CD4-positive, alpha-beta T cell treated with Interleukin-17A for 4 hours (primary cell): ENCODE measurements at regions not wholly inside any gene's neighbourhood (a gene's known extent, or its start where the extent isn't known, plus 50 kb on each side); places are given as distances from the start of the nearest gene placed in this dataset.

Source experiments
- DNase-seq: peaks from one replicate; pipeline ENCODE4 v3.0.0-alpha.2; 2020; ENCODE audit warnings: mixed read lengths

GRCh38 chr9:84460695-84461094 lies 120.1 kb upstream of the SLC28A3 start:
- no peak for DNase-seq

GRCh38 chr9:84463272-84463671 lies 122.7 kb upstream of the SLC28A3 start:
- no peak for DNase-seq

GRCh38 chr9:84466580-84467285 lies 126.2 kb upstream of the SLC28A3 start:
- no peak for DNase-seq

GRCh38 chr9:84471816-84472215 lies 131.3 kb upstream of the SLC28A3 start:
- DNase-seq, result no peak

GRCh38 chr9:84478996-84479395 lies 138.4 kb upstream of the SLC28A3 start:
- DNase-seq, result no peak

- no peak for DNase-seq
These were observed 139.5 kb upstream of the SLC28A3 start for GRCh38 chr9:84480071-84480470.

GRCh38 chr9:84481231-84481630 lies 140.7 kb upstream of the SLC28A3 start:
- no peak for DNase-seq

GRCh38 chr9:84481636-84482218 lies 141.2 kb upstream of the SLC28A3 start:
- DNase-seq, result no peak

- DNase-seq, result no peak
These were observed 142.0 kb upstream of the SLC28A3 start for GRCh38 chr9:84482607-84483006.

GRCh38 chr9:84484172-84484571 lies 143.6 kb upstream of the SLC28A3 start:
- DNase-seq, result no peak

- no peak for DNase-seq
These were observed 145.0 kb upstream of the SLC28A3 start for GRCh38 chr9:84485539-84485938.

GRCh38 chr9:84486663-84487062 lies 146.1 kb upstream of the SLC28A3 start:
- DNase-seq, result no peak

GRCh38 chr9:84490206-84490841 lies 149.8 kb upstream of the SLC28A3 start:
- DNase-seq, result no peak

GRCh38 chr9:84490842-84491325 lies 150.3 kb upstream of the SLC28A3 start:
- no peak for DNase-seq

- DNase-seq, result no peak
These were observed 152.0 kb upstream of the SLC28A3 start for GRCh38 chr9:84492366-84493159.

GRCh38 chr9:84493284-84493947 lies 152.9 kb upstream of the SLC28A3 start:
- DNase-seq, result no peak

- no peak for DNase-seq
These were observed 159.5 kb upstream of the SLC28A3 start for GRCh38 chr9:84499969-84500582.

- DNase-seq, result no peak
These were observed 160.3 kb upstream of the SLC28A3 start for GRCh38 chr9:84500826-84501225.

- DNase-seq, result no peak
These were observed 161.0 kb upstream of the SLC28A3 start for GRCh38 chr9:84501587-84501986.

GRCh38 chr9:84502066-84502465 lies 161.5 kb upstream of the SLC28A3 start:
- no peak for DNase-seq

GRCh38 chr9:84504360-84504759 lies 163.8 kb upstream of the SLC28A3 start:
- no peak for DNase-seq

- DNase-seq, result no peak
These were observed 157.9 kb upstream of the NTRK2 start for GRCh38 chr9:84511651-84512050.
